GM12891 (cell line): ENCODE measurements at regions not wholly inside any gene's neighbourhood (a gene's known extent, or its start where the extent isn't known, plus 50 kb on each side); places are given as distances from the start of the nearest gene placed in this dataset.

Experiments used
- POLR2A ChIP-seq: IDR thresholded peaks from 2 replicates; pipeline ENCODE4 v1.6.1; 2011; ENCODE audit warnings: low read depth, low read length, control low read depth
- POLR2AphosphoS5 ChIP-seq: IDR thresholded peaks from 2 replicates; pipeline ENCODE4 v1.6.1; 2011; ENCODE audit warnings: low read depth, low read length, control low read depth
- SPI1 ChIP-seq: IDR thresholded peaks from 2 replicates; pipeline ENCODE4 v1.6.1; 2011; ENCODE audit warnings: low read depth, low read length, control low read depth
- TAF1 ChIP-seq: IDR thresholded peaks from 2 replicates; pipeline ENCODE4 v1.6.1; 2011; ENCODE audit warnings: low read depth, low read length, control low read depth

DNA sequence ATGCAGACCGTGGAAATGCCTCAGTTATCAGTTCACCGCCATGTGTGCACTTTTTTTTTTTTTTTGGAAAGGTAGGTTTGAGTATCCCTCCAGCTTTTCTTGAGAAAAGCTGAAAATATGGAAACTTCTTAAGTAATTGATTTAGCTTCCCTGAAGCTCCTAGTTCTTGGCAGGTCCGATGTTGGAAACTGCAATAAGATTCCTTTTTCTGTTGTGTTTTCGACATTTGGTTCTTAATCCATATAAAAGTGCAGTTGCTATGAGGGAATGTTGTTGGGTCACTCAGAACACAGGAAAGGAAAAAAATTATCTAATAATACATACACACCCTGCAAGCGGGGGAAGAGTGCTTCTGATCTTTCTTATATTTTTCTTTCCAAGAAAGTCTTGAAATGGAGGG is 665.2 kb downstream of the INHBA start:
- TF ChIP-seq SPI1: no peak
- no peak for TF ChIP-seq POLR2A
- no peak for TF ChIP-seq POLR2AphosphoS5
- TF ChIP-seq TAF1: no peak
